Renal cortex interstitium (tissue), 11 donors: ENCODE measurements at regions not wholly inside any gene's neighbourhood (a gene's known extent, or its start where the extent isn't known, plus 50 kb on each side); places are given as distances from the start of the nearest gene placed in this dataset.
A peak's percentile ranks its signal among the peaks of the same experiment; 100 is the strongest.
"Not testable (repeated sequence)": the region's sequence is repeated elsewhere in the genome, so short reads cannot be mapped to it uniquely, and the experiment has no call there.

Experiments used
- DNase-seq, 11 donors: peaks; one replicate each; pipeline ENCODE4 v3.0.0-alpha.2; 2013; ENCODE audit warnings: low read depth in 9 of 11, low spot score in 4 of 11; ENCODE audit errors: extremely low read depth in 1 of 11

GRCh38 chr13:39803156-39803555 is 147.7 kb downstream of the COG6 start:
- no peak for DNase-seq

GRCh38 chr13:39803851-39804250 is 148.4 kb downstream of the COG6 start:
- no peak for DNase-seq

- no peak for DNase-seq
These were observed 149.1 kb downstream of the COG6 start for GRCh38 chr13:39804332-39805210.

GRCh38 chr13:39809466-39809865 is 154.0 kb downstream of the COG6 start:
- no peak for DNase-seq

- no peak for DNase-seq
These were observed 154.8 kb downstream of the COG6 start for GRCh38 chr13:39810091-39810877.

GRCh38 chr13:39811051-39811450 is 155.6 kb downstream of the COG6 start:
- no peak for DNase-seq

- DNase-seq: no peak
These were observed 156.2 kb downstream of the COG6 start for GRCh38 chr13:39811696-39812095.

- no peak for DNase-seq
These were observed 160.1 kb downstream of the COG6 start for GRCh38 chr13:39815345-39816111.

- no peak for DNase-seq
These were observed 161.5 kb downstream of the COG6 start for GRCh38 chr13:39816936-39817335.

- DNase-seq: no peak
These were observed 163.5 kb downstream of the COG6 start for GRCh38 chr13:39818953-39819352.

- no peak for DNase-seq
These were observed 165.1 kb downstream of the COG6 start for GRCh38 chr13:39820606-39821005.

GRCh38 chr13:39821977-39822376 is 166.5 kb downstream of the COG6 start:
- DNase-seq: no peak

- DNase-seq: no peak
These were observed 167.0 kb downstream of the COG6 start for GRCh38 chr13:39822437-39822836.

GRCh38 chr13:39823063-39823713 is 167.7 kb downstream of the COG6 start:
- no peak for DNase-seq

- DNase-seq: peak in 1 of 11 donors; percentile 1
These were observed 170.4 kb downstream of the COG6 start for GRCh38 chr13:39825886-39826285.

GRCh38 chr13:39835253-39835652 is 179.8 kb downstream of the COG6 start:
- DNase-seq: no peak

- no peak for DNase-seq
These were observed 180.6 kb downstream of the COG6 start for GRCh38 chr13:39836038-39836437.

- not testable (repeated sequence) for DNase-seq
These were observed 182.4 kb downstream of the COG6 start for GRCh38 chr13:39837866-39838265.

GRCh38 chr13:39840201-39840600 is 184.7 kb downstream of the COG6 start:
- DNase-seq: no peak
